CD4-positive, alpha-beta memory T cell (primary cell): ENCODE measurements at regions not wholly inside any gene's neighbourhood (a gene's known extent, or its start where the extent isn't known, plus 50 kb on each side); places are given as distances from the start of the nearest gene placed in this dataset.

Experiments used
- CTCF ChIA-PET: fragments of 350-600 bp; sonication (Branson Sonifier 250); formaldehyde crosslinking; loops from one replicate; lab custom pipeline; 2021; ENCODE audit warnings: inconsistent platforms; ENCODE audit not compliant: partially characterized antibody; lab: Charles Lee
- POLR2A ChIA-PET: fragments of 350-600 bp; sonication (Branson Sonifier 250); formaldehyde crosslinking; loops from one replicate; lab custom pipeline; 2021; ENCODE audit not compliant: partially characterized antibody; lab: Charles Lee
- DNase-seq, 5 donors: peaks; one replicate each; pipeline versions ENCODE4 v3.0.0 to v3.0.0-alpha.2; 2020 to 2022; ENCODE audit warnings: mixed read lengths in 1 of 5
- H3K27ac ChIP-seq: one replicate; pipeline ENCODE4 v1.7.0; 2013; ENCODE audit warnings: low read depth, low read length
- H3K27me3 ChIP-seq: 2 replicates; pipeline ENCODE4 v1.7.0; 2013; ENCODE audit warnings: mild to moderate bottlenecking, low read length, moderate library complexity; ENCODE audit not compliant: insufficient read depth
- H3K36me3 ChIP-seq: 2 replicates; pipeline ENCODE4 v1.7.0; 2013; ENCODE audit warnings: mild to moderate bottlenecking, low read length, moderate library complexity; ENCODE audit not compliant: insufficient read depth
- H3K4me1 ChIP-seq: 2 replicates; pipeline ENCODE4 v1.7.0; 2013; ENCODE audit warnings: mild to moderate bottlenecking, low read length, moderate library complexity; ENCODE audit not compliant: insufficient read depth
- H3K4me3 ChIP-seq, 2 donors: one replicate each; pipeline ENCODE4 v1.7.0; 2013; ENCODE audit warnings: low read length in 2 of 2, mild to moderate bottlenecking in 1 of 2
- H3K9me3 ChIP-seq, 2 donors: one replicate each; pipeline ENCODE4 v1.7.0; 2013; ENCODE audit warnings: low read length in 2 of 2, control low read depth in 1 of 2; ENCODE audit not compliant: control insufficient read depth in 1 of 2
- H3K27ac Mint-ChIP-seq, 7 donors: one replicate each; pipeline ENCODE4 v1.8.0; 2020 to 2021; ENCODE audit warnings: mixed read lengths in 7 of 7, mild to moderate bottlenecking in 6 of 7, inconsistent platforms in 3 of 7, moderate library complexity in 3 of 7
- H3K27me3 Mint-ChIP-seq, 2 donors: one replicate each; pipeline ENCODE4 v1.8.0; 2020 to 2021; ENCODE audit warnings: mixed read lengths in 2 of 2
- H3K36me3 Mint-ChIP-seq, 2 donors: one replicate each; pipeline ENCODE4 v1.8.0; 2020 to 2021; ENCODE audit warnings: mixed read lengths in 2 of 2, inconsistent platforms in 1 of 2, mild to moderate bottlenecking in 1 of 2
- H3K4me1 Mint-ChIP-seq, 4 donors: one replicate each; pipeline ENCODE4 v1.8.0; 2020 to 2021; ENCODE audit warnings: mixed read lengths in 4 of 4, mild to moderate bottlenecking in 1 of 4
- H3K4me3 Mint-ChIP-seq, 8 donors: one replicate each; pipeline ENCODE4 v1.8.0; 2020 to 2021; ENCODE audit warnings: mixed read lengths in 8 of 8, mild to moderate bottlenecking in 7 of 8, moderate library complexity in 6 of 8, inconsistent platforms in 3 of 8
- H3K9me3 Mint-ChIP-seq, 8 donors: one replicate each; pipeline ENCODE4 v1.8.0; 2020 to 2021; ENCODE audit warnings: mixed read lengths in 8 of 8, mild to moderate bottlenecking in 5 of 8, inconsistent platforms in 3 of 8, moderate library complexity in 1 of 8
- intact Hi-C: fragments of 100-400 bp; cut with micrococcal nuclease; formaldehyde crosslinking; loops from one replicate; pipeline ENCODE4 v1.15.1; 2023

- Mint-ChIP-seq H3K9me3 (peaks cover 0 to 15% (median 3%) of the 10 kb centered on the region in 8 donors), H3K4me3 (no peak overlapping the region), H3K36me3 (no peaks in the 10 kb centered on the region), H3K27me3 (no peaks in the 10 kb centered on the region), H3K27ac (no peak overlapping the region), H3K4me1 (no peaks in the 10 kb centered on the region)
- ChIA-PET CTCF (no interaction called here), POLR2A (no interaction called here)
- Histone ChIP-seq H3K9me3 (no peaks in the 10 kb centered on the region), H3K27me3 (no peaks in the 10 kb centered on the region), H3K36me3 (no peaks in the 10 kb centered on the region), H3K4me3 (no peak overlapping the region), H3K27ac (no peak overlapping the region), H3K4me1 (no peaks in the 10 kb centered on the region)
- intact Hi-C loops = no loop called here
- no peak for DNase-seq
These were observed 90.6 kb upstream of the TUSC7 start for GRCh38 chr3:116618930-116619329.

- Histone ChIP-seq H3K9me3 (no peaks in the 10 kb centered on the region), H3K27ac (no peak overlapping the region), H3K4me3 (no peak overlapping the region), H3K36me3 (no peaks in the 10 kb centered on the region), H3K27me3 (no peaks in the 10 kb centered on the region), H3K4me1 (no peaks in the 10 kb centered on the region)
- no peak overlapping the region for H3K4me3 Mint-ChIP-seq
- no peaks in the 10 kb centered on the region for H3K36me3 Mint-ChIP-seq
- no peaks in the 10 kb centered on the region for H3K27me3 Mint-ChIP-seq
- no peak overlapping the region for H3K27ac Mint-ChIP-seq
- ChIA-PET POLR2A (no interaction called here), CTCF (no interaction called here)
- no peaks in the 10 kb centered on the region for H3K4me1 Mint-ChIP-seq
- intact Hi-C loops = no loop called here
- no peak for DNase-seq
- peaks cover 0 to 30% (median 15%) of the 10 kb centered on the region in 8 donors for H3K9me3 Mint-ChIP-seq
These were observed 79.1 kb upstream of the TUSC7 start for GRCh38 chr3:116630494-116630893.

DNA sequence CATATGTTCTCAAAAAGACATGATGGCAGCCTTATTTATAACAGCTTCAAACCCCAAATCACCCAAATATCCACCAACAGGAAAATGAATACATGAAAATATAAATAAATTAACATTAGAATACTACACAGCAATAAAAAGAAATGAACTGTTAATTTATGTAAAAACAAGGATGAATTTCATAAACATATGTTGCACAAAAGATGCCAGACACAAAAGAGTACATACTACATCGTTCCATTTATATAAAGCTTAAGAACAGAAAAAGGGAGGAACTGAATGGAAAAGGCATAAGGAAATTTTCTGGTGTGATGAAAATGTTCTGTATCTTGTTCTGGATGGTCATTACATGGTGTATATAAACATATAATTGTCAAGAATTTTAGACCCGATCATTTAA, 69.9 kb upstream of the TUSC7 start:
- Histone ChIP-seq H3K27me3 (no peaks in the 10 kb centered on the region), H3K27ac (no peak overlapping the region), H3K4me3 (no peak overlapping the region), H3K4me1 (no peaks in the 10 kb centered on the region), H3K9me3 (no peaks in the 10 kb centered on the region), H3K36me3 (no peaks in the 10 kb centered on the region)
- no peaks in the 10 kb centered on the region for H3K4me1 Mint-ChIP-seq
- DNase-seq = no peak
- H3K4me3 Mint-ChIP-seq = no peak overlapping the region
- no peak overlapping the region for H3K27ac Mint-ChIP-seq
- H3K27me3 Mint-ChIP-seq = no peaks in the 10 kb centered on the region
- H3K36me3 Mint-ChIP-seq = no peaks in the 10 kb centered on the region
- POLR2A ChIA-PET = no interaction called here
- CTCF ChIA-PET = no interaction called here
- intact Hi-C loops = no loop called here
- peaks cover 0 to 12% (median 3%) of the 10 kb centered on the region in 8 donors for H3K9me3 Mint-ChIP-seq

DNA sequence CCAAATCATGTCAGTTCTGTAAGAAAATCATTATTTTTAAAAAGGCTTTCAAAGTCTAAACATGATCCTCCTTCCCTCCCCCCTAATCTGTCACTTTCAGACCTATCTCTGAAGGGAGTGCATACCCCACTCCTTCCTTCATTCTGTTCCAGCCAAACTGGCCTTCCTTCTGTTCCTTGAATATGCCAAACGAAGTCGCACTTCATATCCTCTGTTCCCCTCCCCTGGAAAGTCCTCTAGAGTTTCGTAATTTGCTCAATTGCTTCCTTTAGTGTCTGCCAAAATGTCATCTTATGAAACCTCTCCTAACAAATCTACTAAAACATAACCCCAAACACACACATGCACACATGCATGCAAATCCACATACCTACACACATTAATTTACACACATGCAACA, 69.5 kb upstream of the TUSC7 start:
- intact Hi-C loops = no loop called here
- Mint-ChIP-seq H3K4me1 (no peaks in the 10 kb centered on the region), H3K27me3 (no peaks in the 10 kb centered on the region), H3K36me3 (no peaks in the 10 kb centered on the region), H3K27ac (no peak overlapping the region), H3K9me3 (peaks cover 0 to 12% (median 3%) of the 10 kb centered on the region in 8 donors), H3K4me3 (no peak overlapping the region)
- H3K36me3 ChIP-seq = no peaks in the 10 kb centered on the region
- ChIA-PET POLR2A (no interaction called here), CTCF (no interaction called here)
- no peak overlapping the region for H3K4me3 ChIP-seq
- H3K27me3 ChIP-seq = no peaks in the 10 kb centered on the region
- no peak overlapping the region for H3K27ac ChIP-seq
- no peak for DNase-seq
- H3K4me1 ChIP-seq = no peaks in the 10 kb centered on the region
- no peaks in the 10 kb centered on the region for H3K9me3 ChIP-seq

DNA sequence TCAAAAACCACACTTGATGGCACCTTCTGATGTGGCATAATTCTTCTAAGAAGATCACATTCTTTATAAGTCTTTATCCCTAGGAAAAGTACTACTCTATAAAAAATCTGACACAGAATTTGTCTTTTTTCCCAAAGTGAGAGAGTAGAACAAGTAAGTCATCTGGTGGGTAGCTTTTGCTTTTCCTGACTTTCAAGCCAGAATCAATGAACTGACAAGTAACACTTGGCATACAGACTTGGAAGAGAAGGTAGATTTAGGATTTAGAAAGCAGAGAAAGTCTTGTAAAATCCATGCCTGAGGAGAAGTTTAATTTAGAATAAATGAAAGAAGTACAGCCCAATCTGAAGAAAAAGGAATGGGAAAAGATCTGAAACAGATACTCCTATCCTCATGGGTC, 66.6 kb upstream of the TUSC7 start:
- no peaks in the 10 kb centered on the region for H3K27me3 ChIP-seq
- no peaks in the 10 kb centered on the region for H3K9me3 ChIP-seq
- DNase-seq = no peak
- intact Hi-C loops = no loop called here
- ChIA-PET POLR2A (no interaction called here), CTCF (no interaction called here)
- no peaks in the 10 kb centered on the region for H3K4me1 ChIP-seq
- H3K4me3 ChIP-seq = no peak overlapping the region
- Mint-ChIP-seq H3K4me1 (no peaks in the 10 kb centered on the region), H3K27me3 (no peaks in the 10 kb centered on the region), H3K27ac (no peak overlapping the region), H3K36me3 (no peaks in the 10 kb centered on the region), H3K9me3 (peaks cover 0 to 5% (median 0%) of the 10 kb centered on the region in 8 donors), H3K4me3 (no peak overlapping the region)
- H3K27ac ChIP-seq = no peak overlapping the region
- H3K36me3 ChIP-seq = no peaks in the 10 kb centered on the region

DNA sequence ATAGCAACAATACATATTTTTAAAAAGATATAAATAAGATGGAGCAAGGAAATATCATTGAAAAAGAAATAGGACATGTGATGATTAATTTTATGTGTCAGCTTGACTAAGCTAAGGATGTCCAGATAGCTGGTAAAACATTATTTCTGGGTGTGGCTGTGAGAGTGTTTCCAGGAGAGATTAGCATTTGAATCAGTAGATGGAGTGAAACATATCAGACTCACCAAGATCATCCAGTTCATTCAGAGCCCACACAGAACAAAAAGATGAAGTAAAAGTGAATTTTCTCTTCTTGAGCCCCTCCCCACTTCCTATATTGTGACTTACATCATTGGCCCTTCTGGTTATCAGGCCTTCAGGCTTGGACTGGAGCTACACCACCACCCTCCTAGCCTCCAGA, 61.6 kb upstream of the TUSC7 start:
- Histone ChIP-seq H3K27me3 (no peaks in the 10 kb centered on the region), H3K4me3 (no peak overlapping the region), H3K9me3 (peaks cover 0 to 5% of the 10 kb centered on the region in 2 donors), H3K4me1 (no peaks in the 10 kb centered on the region), H3K27ac (no peak overlapping the region), H3K36me3 (no peaks in the 10 kb centered on the region)
- Mint-ChIP-seq H3K4me1 (no peaks in the 10 kb centered on the region), H3K9me3 (peaks cover 0 to 5% (median under 1%) of the 10 kb centered on the region in 8 donors), H3K36me3 (no peaks in the 10 kb centered on the region), H3K4me3 (no peak overlapping the region), H3K27me3 (no peaks in the 10 kb centered on the region), H3K27ac (no peak overlapping the region)
- CTCF ChIA-PET = no interaction called here
- POLR2A ChIA-PET = no interaction called here
- no peak for DNase-seq
- intact Hi-C loops = no loop called here
